ENCODE measurements at regions not wholly inside any gene's neighbourhood (a gene's known extent, or its start where the extent isn't known, plus 50 kb on each side); places are given as distances from the start of the nearest gene placed in this dataset.
"Not testable (repeated sequence)": the region's sequence is repeated elsewhere in the genome, so short reads cannot be mapped to it uniquely, and the experiment has no call there.

DNA sequence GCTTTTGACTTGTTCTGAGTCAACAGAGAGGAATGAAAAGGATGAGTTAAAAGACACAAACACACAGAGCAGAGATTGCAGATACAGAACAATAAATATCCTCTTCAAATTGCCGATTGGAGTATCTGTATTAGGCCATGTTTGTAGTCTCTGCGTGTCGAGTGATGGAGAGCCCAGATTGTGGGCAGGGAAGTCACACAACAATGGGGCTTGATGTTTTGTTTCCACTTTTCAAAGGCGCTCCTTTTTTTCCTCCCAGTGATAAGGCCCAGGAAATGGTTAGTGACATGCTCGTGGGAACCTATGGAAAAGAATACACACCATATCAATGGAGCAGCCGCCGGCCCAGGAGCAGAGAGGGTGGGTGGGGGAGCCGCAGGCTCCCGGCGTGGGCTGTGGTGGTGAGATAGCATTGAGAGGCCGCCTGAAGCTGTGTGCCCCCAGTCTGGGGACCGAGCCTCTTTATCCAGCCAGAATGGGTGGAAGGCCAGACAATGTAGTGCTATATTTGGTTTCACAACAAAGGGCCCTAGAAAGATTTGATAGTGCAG lies 555.9 kb downstream of the INSC start:
- DNase-seq, result no peak

GRCh38 chr11:15671216-15671615 lies 556.5 kb downstream of the INSC start:
- DNase-seq, result no peak

GRCh38 chr11:15672825-15673224 lies 558.1 kb downstream of the INSC start:
- DNase-seq, result no peak

DNA sequence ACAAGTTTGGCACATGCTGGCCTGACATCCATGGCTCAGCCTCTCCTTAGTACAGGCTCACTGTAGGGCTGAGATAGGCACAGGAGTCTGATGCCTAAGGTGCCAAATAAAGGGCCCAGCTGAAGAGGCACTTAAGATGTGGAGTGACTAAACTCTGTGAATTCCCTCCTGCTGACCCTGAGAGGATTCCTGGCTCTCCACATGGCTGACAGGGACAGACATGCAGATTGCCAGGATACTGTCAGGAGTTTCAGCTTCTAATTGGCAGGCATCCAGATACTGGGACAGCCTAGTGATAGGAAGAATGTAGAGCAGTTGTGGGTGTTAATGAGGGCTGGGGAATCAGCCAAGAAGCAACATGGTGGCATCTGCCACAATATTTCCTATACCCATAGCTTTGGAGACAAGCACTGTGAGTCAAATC lies 558.7 kb downstream of the INSC start:
- no peak for DNase-seq

DNA sequence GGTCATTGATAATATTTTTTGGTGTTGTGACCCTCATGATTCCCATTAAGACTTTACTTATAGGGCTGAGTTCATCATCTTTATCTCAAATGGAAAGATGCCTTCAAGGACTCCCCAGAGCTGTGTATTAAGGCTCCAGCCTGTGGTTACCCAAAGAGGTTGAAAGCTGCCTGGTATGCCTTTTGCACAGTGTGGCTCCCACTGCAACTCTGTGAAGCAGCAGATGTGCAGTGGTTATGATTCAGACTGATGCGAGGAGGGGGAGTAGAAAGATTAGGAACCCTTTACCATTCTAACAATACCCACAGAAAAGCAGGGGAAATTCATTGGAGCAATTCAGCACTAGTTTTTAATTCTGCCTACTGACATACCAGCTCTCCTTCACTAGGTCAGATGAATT lies 560.0 kb downstream of the INSC start:
- DNase-seq, result no peak

DNA sequence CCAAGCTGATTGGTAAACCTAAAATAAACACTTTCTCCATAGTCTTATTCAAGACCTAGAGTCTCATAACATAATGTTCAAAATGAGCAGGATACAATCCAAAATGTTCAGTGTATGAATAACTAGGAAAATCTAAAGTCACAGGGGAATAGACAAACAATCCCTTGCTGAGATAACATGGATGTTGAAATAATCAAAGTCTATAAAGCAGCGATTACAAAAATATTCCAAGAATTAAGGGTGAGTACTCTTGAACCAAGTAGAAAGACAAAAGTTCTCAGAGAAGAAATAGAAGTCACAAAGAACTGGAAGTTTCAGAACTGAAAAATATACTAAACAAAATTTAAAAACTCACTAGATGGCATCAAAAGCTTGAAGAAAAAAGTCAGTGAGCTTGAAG lies 561.0 kb downstream of the INSC start:
- no peak for DNase-seq

DNA sequence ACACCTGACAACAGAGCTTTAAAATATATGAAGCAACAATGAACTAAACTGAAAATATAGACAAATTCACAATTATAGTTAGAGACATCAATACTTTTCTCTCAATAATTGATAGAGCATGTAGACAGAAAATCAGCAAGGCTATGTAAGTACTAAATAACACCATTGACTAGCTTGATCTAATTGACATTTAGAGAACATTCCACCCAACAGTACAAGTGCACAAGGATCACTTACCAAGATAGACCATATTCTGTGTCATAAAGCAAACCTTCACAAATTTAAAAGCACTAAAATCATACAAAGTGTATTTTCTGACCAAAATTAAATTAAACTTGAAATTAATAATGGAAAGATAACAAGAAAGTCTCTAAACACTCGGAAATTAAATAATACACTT lies 562.5 kb downstream of the INSC start:
- no peak for DNase-seq

- DNase-seq, result no peak
These were observed 568.8 kb downstream of the INSC start for GRCh38 chr11:15683528-15683927.

- no peak for DNase-seq
These were observed 570.6 kb downstream of the INSC start for GRCh38 chr11:15685306-15685705.

DNA sequence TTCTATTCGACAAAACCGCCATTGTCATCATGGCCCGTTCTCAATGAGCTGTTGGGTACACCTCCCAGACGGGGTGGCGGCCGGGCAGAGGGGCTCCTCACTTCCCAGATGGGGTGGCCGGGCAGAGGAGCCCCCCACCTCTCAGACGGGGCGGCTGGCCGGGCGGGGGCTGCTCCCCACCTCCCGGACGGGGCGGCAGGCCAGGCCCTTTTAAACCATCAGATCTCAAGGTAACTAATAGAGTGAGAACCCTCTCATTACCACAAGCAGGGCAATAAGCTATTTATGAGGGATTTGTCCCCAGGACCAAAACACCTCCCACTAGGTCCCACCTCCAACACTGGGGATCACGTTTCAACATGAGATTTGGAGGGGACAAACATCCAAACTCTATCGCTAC lies 571.5 kb downstream of the INSC start:
- DNase-seq, result not testable (repeated sequence)

DNA sequence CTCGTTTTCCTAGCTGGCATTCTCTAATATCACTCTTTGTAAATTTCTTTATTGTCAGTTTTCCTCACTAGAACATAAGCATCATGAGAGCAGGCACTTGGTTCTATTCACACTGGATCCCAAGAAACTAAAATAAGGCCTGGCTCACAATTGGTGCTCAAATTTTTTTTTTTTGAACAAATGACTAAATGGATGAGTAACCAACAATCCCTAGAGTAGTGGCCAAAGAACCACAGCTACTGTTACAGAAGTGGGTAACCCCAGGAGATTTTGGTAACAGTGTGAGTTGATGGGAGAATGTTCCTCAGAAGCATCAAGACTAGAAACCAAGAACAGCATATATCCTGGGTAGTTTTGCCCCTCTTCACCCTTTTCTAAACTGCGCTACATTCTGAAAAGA lies 572.6 kb downstream of the INSC start:
- DNase-seq, result no peak

GRCh38 chr11:15688351-15688792 lies 573.6 kb downstream of the INSC start:
- no peak for DNase-seq

DNA sequence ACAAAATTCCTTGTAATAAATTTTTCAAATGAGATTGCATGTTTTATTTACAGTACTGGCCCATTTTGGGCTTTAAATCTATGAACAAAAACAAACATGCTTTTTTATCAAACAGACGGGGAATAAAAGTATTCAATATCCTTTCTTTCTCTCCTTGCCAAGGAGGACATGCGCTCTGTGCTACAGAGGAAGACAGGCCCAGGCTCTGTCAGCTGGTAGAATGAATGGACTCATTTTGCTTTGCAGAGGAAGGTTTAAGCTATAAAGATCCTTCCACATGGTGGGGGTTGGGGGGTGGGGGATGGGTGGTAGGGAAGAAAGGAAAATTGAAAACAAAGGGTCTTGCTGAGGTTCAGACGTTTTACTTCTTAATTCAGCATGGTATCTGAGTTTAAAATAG lies 575.6 kb downstream of the INSC start:
- no peak for DNase-seq

DNA sequence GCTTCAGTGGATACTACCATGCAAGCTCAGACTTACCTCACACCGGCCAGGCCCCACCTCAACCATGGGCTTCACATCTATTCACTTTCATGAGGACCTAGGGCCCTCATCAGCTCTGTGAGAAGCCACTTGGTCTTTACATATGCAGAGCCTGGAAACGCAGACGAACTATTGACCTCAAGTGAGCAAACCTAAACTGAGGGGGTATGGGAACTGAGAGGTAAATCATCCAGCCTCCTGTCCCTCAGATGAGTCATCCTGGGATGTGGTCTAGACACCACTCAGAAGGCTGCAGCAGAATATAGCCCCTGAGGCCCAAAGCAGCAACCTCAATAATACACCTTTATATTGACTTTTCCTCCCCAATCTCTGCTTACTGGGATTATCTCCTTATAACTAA lies 578.0 kb downstream of the INSC start:
- no peak for DNase-seq

DNA sequence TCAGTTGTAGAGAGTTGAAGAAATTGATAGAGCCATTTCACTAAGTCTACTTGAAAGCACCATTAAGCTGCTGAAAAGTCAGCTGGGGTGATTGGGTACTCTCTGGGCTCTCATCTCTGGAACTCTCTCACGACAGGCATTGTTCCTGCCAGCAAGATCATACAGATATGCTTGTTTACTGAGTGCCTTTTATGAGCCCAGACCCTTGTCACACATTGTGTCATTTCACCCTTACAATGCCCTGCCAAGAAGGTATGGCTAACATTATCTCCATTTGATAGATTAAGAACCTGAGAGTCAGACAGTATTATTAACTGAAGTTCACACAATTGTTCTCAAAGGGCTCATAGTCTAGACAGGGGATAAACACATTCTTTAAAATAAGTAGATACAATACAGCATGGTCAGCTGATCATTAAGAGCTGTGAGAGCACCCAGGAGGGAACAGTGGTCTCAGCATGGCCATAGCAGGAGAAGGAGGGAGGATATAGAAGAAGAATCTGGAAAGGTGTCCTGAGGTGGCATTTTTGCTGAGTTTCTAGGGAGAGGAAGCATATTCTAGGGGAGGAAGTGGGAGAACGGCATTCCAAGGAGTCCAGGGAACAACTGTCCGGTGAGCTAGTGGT lies 580.5 kb downstream of the INSC start:
- DNase-seq, result no peak

DNA sequence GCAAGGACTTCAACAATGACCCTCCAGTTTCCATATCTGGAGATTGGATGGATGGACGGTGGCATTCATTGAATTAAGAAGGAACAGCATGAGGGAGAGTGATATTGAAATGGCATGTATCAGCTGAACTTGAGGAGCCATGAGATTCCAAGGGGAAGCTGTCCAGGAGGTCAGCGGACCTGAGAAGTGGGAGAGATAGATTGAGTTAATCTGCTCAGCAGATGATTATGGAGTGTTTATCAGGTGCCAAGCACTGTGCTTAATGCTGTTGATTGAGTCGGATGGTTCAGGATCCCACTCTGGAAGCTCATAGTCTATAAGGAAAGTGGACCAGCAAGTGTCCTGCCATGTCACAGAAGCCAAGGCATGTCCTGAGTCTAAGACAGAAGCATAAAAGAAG lies 581.3 kb downstream of the INSC start:
- no peak for DNase-seq

- no peak for DNase-seq
These were observed 582.9 kb downstream of the INSC start for GRCh38 chr11:15697437-15698236.

GRCh38 chr11:15698855-15699254 lies 584.1 kb downstream of the INSC start:
- no peak for DNase-seq

DNA sequence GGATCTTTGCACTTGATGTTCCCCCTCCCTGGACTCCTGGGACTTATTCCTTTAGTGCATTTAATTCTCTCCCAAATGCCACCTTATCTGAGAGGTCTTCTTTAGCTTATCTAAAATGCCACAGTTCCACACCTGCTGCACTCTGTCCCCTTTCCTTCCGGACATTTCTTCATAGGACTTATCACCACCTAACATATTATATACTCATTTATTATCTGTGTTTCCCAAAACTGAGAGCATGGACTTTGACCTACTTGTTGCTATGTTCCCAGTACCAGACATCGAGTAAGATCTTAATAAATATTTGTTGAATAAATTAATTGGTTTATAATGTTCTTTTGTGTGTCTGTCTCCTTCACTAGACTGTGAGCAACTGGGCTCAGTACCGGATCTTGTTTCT lies 585.3 kb downstream of the INSC start:
- no peak for DNase-seq

GRCh38 chr11:15700456-15700855 lies 585.7 kb downstream of the INSC start:
- DNase-seq, result no peak

DNA sequence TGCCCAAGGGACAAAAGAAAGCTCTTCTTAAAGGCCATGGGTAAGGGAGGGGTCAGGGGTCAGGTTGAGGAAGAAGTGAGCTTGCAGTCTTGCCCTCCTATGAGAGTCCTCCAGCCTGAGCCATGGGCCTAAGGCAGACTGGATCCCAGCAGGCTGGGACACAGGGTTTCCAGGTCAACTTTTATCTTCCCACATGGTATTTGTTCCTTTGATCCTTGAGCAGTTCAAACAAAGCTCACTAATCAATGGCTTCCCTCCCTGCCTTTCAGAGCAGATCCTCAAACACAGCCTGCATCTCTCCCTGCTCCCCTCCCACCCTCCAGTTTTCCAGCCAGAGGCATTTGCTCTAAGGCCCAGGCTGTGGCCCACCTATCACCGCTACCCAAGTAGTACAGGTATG lies 589.3 kb downstream of the INSC start:
- no peak for DNase-seq

- DNase-seq, result no peak
These were observed 589.8 kb downstream of the INSC start for GRCh38 chr11:15704556-15704955.

GRCh38 chr11:15705891-15706290 lies 591.2 kb downstream of the INSC start:
- DNase-seq, result no peak

DNA sequence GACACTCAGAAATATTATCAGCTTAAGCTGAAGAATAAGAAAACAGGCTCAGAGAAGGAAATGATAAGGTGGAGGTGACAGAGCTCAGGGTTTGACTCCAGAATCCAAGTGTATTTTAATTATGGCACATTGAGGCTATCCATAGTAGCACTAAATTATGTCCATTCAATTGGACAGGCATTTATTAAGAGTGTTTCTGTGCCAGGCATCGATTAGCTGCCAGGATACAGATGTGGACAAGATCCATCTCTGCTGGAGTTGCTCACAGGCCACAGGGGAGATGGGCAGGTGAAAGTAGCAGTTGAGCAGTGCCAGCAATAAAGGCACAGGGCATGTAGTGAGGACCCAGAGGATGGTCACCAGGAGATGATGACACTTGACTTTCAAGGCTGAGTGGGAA lies 592.5 kb downstream of the INSC start:
- DNase-seq, result no peak

Measured in activated effector memory CD4-positive, alpha-beta T cell treated with anti-CD3 and anti-CD28 coated beads, Interleukin-2, amount 50 U/mL, for 16 hours (primary cell).